Coronary artery (tissue), 2 donors: ENCODE measurements at regions not wholly inside any gene's neighbourhood (a gene's known extent, or its start where the extent isn't known, plus 50 kb on each side); places are given as distances from the start of the nearest gene placed in this dataset.

ENCODE experiments used
- DNase-seq: peaks from one replicate; pipeline ENCODE4 v3.0.0-alpha.2; 2017; ENCODE audit warnings: low spot score
- H3K27ac ChIP-seq, 2 donors: fragments of 200-600 bp; sonication (generic); one replicate each; pipeline ENCODE4 v1.5.1; 2016 to 2019
- H3K4me3 ChIP-seq: fragments of 200-600 bp; sonication (generic); 2 replicates; pipeline ENCODE4 v1.5.1; 2016; ENCODE audit warnings: mild to moderate bottlenecking, moderate library complexity
- TF ChIP-seq, protein P1 (sequence below): fragments of 200-600 bp; sonication (generic); IDR thresholded peaks from one replicate; pipeline ENCODE4 v1.5.1; 2019; ENCODE audit warnings: antibody characterized with exemption

DNA sequence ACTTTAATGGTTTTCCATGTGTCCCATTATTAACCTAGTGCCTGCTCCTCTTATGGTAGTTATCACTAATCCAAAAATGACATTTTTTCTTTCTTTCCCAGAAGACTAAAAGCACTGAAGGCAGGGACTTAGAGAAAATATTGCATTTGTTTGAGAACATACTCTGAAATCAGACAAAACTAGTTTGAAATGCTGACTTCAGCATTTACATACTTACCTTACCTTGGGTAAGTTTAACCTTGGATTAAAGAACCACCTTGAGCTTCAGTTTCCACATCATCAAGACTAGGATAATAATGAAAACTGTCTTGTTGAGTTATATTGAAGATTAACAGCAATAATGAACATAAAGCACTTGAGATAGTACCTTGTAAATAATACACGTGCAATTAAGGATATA lies 413.0 kb downstream of the SOX2 start:
- H3K4me3 ChIP-seq: no peak overlapping the region
- DNase-seq: no peak
- TF ChIP-seq, protein P1, sequence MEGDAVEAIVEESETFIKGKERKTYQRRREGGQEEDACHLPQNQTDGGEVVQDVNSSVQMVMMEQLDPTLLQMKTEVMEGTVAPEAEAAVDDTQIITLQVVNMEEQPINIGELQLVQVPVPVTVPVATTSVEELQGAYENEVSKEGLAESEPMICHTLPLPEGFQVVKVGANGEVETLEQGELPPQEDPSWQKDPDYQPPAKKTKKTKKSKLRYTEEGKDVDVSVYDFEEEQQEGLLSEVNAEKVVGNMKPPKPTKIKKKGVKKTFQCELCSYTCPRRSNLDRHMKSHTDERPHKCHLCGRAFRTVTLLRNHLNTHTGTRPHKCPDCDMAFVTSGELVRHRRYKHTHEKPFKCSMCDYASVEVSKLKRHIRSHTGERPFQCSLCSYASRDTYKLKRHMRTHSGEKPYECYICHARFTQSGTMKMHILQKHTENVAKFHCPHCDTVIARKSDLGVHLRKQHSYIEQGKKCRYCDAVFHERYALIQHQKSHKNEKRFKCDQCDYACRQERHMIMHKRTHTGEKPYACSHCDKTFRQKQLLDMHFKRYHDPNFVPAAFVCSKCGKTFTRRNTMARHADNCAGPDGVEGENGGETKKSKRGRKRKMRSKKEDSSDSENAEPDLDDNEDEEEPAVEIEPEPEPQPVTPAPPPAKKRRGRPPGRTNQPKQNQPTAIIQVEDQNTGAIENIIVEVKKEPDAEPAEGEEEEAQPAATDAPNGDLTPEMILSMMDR: no peak

GRCh38 chr3:182129740-182130139 lies 418.0 kb downstream of the SOX2 start:
- H3K27ac ChIP-seq: no peak overlapping the region
- no peak for DNase-seq
- no peak overlapping the region for H3K4me3 ChIP-seq
- TF ChIP-seq, protein P1: no peak

More for the DNA sequence above, 413.0 kb downstream of the SOX2 start:
- H3K27ac ChIP-seq: no peak overlapping the region

- no peak overlapping the region for H3K27ac ChIP-seq
- TF ChIP-seq, protein P1: no peak
- no peak for DNase-seq
- no peak overlapping the region for H3K4me3 ChIP-seq
Observed at GRCh38 chr3:182133752-182134151, 422.0 kb downstream of the SOX2 start.

DNA sequence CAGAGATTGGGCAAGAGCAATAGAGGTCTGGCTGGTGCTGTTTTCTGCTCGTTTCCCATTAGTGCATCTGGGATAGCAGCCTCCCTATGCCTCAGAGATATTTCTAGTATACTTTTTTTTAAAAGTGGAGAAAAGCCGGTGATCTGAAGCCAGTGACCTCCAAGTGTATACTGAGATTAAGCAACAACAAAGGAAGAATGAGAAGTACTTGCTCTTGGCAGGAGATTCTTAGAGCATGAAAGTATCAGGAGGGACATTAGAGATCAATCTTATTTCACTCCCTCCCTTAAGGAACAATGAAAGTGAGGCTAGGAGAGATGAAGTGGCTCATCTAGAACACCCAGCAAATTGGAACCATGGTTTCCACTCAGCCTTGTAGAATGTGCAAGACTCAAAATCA lies 423.3 kb downstream of the SOX2 start:
- DNase-seq: no peak
- no peak overlapping the region for H3K27ac ChIP-seq
- H3K4me3 ChIP-seq: no peak overlapping the region
- TF ChIP-seq, protein P1: no peak

DNA sequence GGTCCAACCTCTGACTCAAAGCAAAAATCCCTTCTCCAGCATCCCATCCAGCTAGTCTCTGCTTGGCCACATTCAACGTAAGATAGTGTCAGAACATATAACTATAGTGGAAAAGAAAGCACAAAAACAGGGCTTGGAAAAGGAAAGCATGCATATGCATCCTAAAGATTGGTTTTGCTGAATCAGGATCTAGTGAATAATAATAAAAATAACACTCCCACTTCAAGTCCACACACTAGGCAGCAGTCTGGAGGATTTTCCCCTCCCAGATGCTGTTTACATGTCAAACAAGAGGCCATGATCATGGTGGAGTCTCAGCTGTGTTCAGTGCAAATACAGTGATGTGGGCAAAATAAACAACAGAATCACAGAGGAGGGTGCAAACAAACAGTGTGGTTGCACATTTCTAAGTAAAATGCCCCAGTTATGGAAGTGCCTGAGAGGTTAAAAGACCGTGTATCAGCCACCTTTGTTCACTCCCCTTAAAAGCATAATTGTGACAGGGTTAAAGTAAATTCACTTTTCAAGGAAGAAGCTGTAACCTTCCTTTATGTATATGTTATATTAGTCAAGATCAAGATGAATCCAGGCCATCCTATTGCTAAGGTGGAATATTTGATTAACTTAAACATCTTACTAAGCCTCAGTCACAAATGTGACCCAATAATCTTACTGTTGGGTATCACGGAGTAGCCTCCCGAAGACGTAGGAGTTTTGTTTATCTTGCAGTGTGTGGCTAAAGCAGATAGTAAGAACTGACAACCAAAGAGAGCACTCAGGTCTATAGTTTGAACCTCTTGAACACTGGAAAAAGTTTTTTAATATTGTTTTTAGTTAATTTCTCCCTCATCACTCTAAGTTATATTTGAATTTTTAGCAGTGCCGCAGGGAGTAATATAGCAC lies 424.5 kb downstream of the SOX2 start:
- TF ChIP-seq, protein P1: no peak
- H3K4me3 ChIP-seq: no peak overlapping the region
- DNase-seq: no peak

GRCh38 chr3:182138393-182138792 lies 426.7 kb downstream of the SOX2 start:
- Histone ChIP-seq H3K27ac (no peak overlapping the region), H3K4me3 (no peak overlapping the region)
- TF ChIP-seq, protein P1: no peak
- DNase-seq: no peak

More for the DNA sequence above, 424.5 kb downstream of the SOX2 start:
- H3K27ac ChIP-seq: no peak overlapping the region
